Stimulated activated CD4-positive, alpha-beta T cell treated with anti-CD3 and anti-CD28 coated beads, Interleukin-1b, Interleukin-23, amount 100 ng/mL, for 48 hours (primary cell): ENCODE measurements at regions not wholly inside any gene's neighbourhood (a gene's known extent, or its start where the extent isn't known, plus 50 kb on each side); places are given as distances from the start of the nearest gene placed in this dataset.

Source experiments
- DNase-seq: peaks from one replicate; pipeline ENCODE4 v3.0.0-alpha.2; 2020

GRCh38 chr3:59644479-59645402 lies 594.9 kb upstream of the CFAP20DC start:
- no peak for DNase-seq

GRCh38 chr3:59641169-59641899 lies 591.5 kb upstream of the CFAP20DC start:
- no peak for DNase-seq

GRCh38 chr3:59632760-59633573 lies 583.1 kb upstream of the CFAP20DC start:
- no peak for DNase-seq

GRCh38 chr3:59631482-59631881 lies 581.7 kb upstream of the CFAP20DC start:
- no peak for DNase-seq

- DNase-seq: no peak
These were observed 571.2 kb upstream of the CFAP20DC start for GRCh38 chr3:59621037-59621436.

GRCh38 chr3:59620325-59620724 lies 570.5 kb upstream of the CFAP20DC start:
- DNase-seq: no peak

GRCh38 chr3:59612444-59612715 lies 562.6 kb upstream of the CFAP20DC start:
- DNase-seq: no peak

GRCh38 chr3:59611649-59612443 lies 562.0 kb upstream of the CFAP20DC start:
- DNase-seq: no peak

GRCh38 chr3:59609657-59610348 lies 560.0 kb upstream of the CFAP20DC start:
- no peak for DNase-seq

GRCh38 chr3:59608356-59608755 lies 558.5 kb upstream of the CFAP20DC start:
- DNase-seq: no peak

GRCh38 chr3:59607656-59608055 lies 557.8 kb upstream of the CFAP20DC start:
- DNase-seq: no peak

- no peak for DNase-seq
These were observed 556.9 kb upstream of the CFAP20DC start for GRCh38 chr3:59606638-59607266.

GRCh38 chr3:59605944-59606534 lies 556.2 kb upstream of the CFAP20DC start:
- DNase-seq: no peak

- no peak for DNase-seq
These were observed 555.5 kb upstream of the CFAP20DC start for GRCh38 chr3:59605318-59605717.

- DNase-seq: no peak
These were observed 551.7 kb upstream of the CFAP20DC start for GRCh38 chr3:59601486-59601885.

- no peak for DNase-seq
These were observed 550.8 kb upstream of the CFAP20DC start for GRCh38 chr3:59600631-59601030.

GRCh38 chr3:59596741-59597140 lies 546.9 kb upstream of the CFAP20DC start:
- no peak for DNase-seq

- DNase-seq: no peak
These were observed 546.0 kb upstream of the CFAP20DC start for GRCh38 chr3:59595830-59596229.

GRCh38 chr3:59593380-59593779 lies 543.6 kb upstream of the CFAP20DC start:
- no peak for DNase-seq

GRCh38 chr3:59580996-59581395 lies 531.2 kb upstream of the CFAP20DC start:
- DNase-seq: no peak

GRCh38 chr3:59580499-59580898 lies 530.7 kb upstream of the CFAP20DC start:
- DNase-seq: no peak
